Panc1 (cell line): ENCODE measurements at regions not wholly inside any gene's neighbourhood (a gene's known extent, or its start where the extent isn't known, plus 50 kb on each side); places are given as distances from the start of the nearest gene placed in this dataset.

Source experiments
- ATAC-seq: fragments of 200-7000 bp; cut with Tn5 transposase; 2 replicates; pipeline ENCODE4 v1.9.1; 2020; ENCODE audit warnings: mild to moderate bottlenecking, moderate library complexity
- BruUV-seq: library from RNA; stranded (reverse); fragments of 400-500 nt; replicated peaks from 2 replicates; lab custom pipeline; 2021; lab: Mats Ljungman, UMichigan
- CTCF ChIA-PET: fragments of 300-600 bp; sonication (Branson Sonifier 250); formaldehyde crosslinking; loops from one replicate; lab custom pipeline; 2022; ENCODE audit warnings: antibody characterized with exemption; lab: Charles Lee
- POLR2A ChIA-PET: fragments of 300-600 bp; sonication (Branson Sonifier 250); formaldehyde crosslinking; loops from one replicate; lab custom pipeline; 2022; ENCODE audit warnings: antibody characterized with exemption; lab: Charles Lee
- DNase-seq: peaks from one replicate; pipeline ENCODE4 v3.0.0-alpha.2; 2010; ENCODE audit warnings: low read depth, low spot score
- H3K27ac ChIP-seq: 2 replicates; pipeline ENCODE4 v1.5.1; 2011; ENCODE audit warnings: mild to moderate bottlenecking, low read length, inconsistent platforms
- H3K27me3 ChIP-seq: fragments of 200-500 bp; sonication (Bioruptor generic); 2 replicates; pipeline ENCODE4 v1.6.0; 2014; ENCODE audit warnings: low read length, inconsistent platforms; ENCODE audit not compliant: control insufficient read depth, insufficient read depth
- H3K36me3 ChIP-seq: fragments of 200-500 bp; sonication (Bioruptor generic); 2 replicates; pipeline ENCODE4 v1.5.1; 2014; ENCODE audit warnings: inconsistent platforms, mild to moderate bottlenecking, low read length, moderate library complexity; ENCODE audit not compliant: control insufficient read depth, insufficient read depth
- H3K4me1 ChIP-seq: 2 replicates; pipeline ENCODE4 v1.5.1; 2011; ENCODE audit warnings: inconsistent platforms, mild to moderate bottlenecking, low read length, moderate library complexity; ENCODE audit not compliant: control insufficient read depth, insufficient read depth
- H3K4me3 ChIP-seq, 2 experiments: 2 replicates each; pipeline ENCODE4 v1.5.1; 2011 to 2012; ENCODE audit warnings: low read depth in 2 of 2, low read length in 2 of 2, mild to moderate bottlenecking in 2 of 2, inconsistent platforms in 1 of 2, moderate library complexity in 1 of 2
- H3K9me3 ChIP-seq: fragments of 200-500 bp; sonication (Bioruptor generic); 2 replicates; pipeline ENCODE4 v1.5.1; 2014; ENCODE audit warnings: low read depth, mild to moderate bottlenecking, inconsistent platforms, low read length, moderate library complexity; ENCODE audit not compliant: control insufficient read depth, insufficient read depth
- POLR2AphosphoS5 ChIP-seq: IDR thresholded peaks from 2 replicates; pipeline ENCODE4 v1.6.1; 2012; ENCODE audit warnings: mild to moderate bottlenecking, low read depth, low read length, moderate library complexity
- REST ChIP-seq, 2 experiments: IDR thresholded peaks; 2 replicates each; pipeline ENCODE4 v1.6.1; 2011 to 2012; ENCODE audit warnings: low read depth in 2 of 2, control low read depth in 1 of 2, low read length in 1 of 2, mild to moderate bottlenecking in 1 of 2, moderate library complexity in 1 of 2; ENCODE audit not compliant: insufficient read depth in 1 of 2
- SIN3A ChIP-seq: IDR thresholded peaks from 2 replicates; pipeline ENCODE4 v1.6.1; 2012; ENCODE audit warnings: low read depth, mild to moderate bottlenecking, low read length, moderate library complexity, borderline replicate concordance; ENCODE audit not compliant: insufficient read depth
- TCF7L2 ChIP-seq: IDR thresholded peaks from 2 replicates; pipeline ENCODE4 v1.6.1; 2011; ENCODE audit warnings: mild to moderate bottlenecking, low read depth, low read length, inconsistent platforms
- in situ Hi-C: cut with HindIII; loops from 2 replicates; pipeline ENCODE4 v1.10.0; 2016; ENCODE audit warnings: low sequenced_read_pairs, low pct_unique_long_range_greater_than_20kb
- intact Hi-C: fragments of 100-400 bp; cut with micrococcal nuclease; formaldehyde crosslinking; loops from one replicate; pipeline ENCODE4 v1.10.0; 2022; ENCODE audit not compliant: unreplicated experiment
- TF ChIP-seq, protein P1 (sequence below): fragments of 450-650 bp; IDR thresholded peaks from 2 replicates; pipeline ENCODE4 v1.5.1; 2017; ENCODE audit warnings: mild to moderate bottlenecking

- in situ Hi-C loops = no loop called here
- no peaks in the 10 kb centered on the region for H3K9me3 ChIP-seq
- POLR2A ChIA-PET = no interaction called here
- TF ChIP-seq REST (IDR thresholded peaks at IDR 0.05; ENCODE audit: insufficient read depth in 1 of 2, low read depth in 2 of 2, low read length in 1 of 2) (no peak), TCF7L2 (no peak), SIN3A (no peak), POLR2AphosphoS5 (no peak)
- TF ChIP-seq, protein P1, sequence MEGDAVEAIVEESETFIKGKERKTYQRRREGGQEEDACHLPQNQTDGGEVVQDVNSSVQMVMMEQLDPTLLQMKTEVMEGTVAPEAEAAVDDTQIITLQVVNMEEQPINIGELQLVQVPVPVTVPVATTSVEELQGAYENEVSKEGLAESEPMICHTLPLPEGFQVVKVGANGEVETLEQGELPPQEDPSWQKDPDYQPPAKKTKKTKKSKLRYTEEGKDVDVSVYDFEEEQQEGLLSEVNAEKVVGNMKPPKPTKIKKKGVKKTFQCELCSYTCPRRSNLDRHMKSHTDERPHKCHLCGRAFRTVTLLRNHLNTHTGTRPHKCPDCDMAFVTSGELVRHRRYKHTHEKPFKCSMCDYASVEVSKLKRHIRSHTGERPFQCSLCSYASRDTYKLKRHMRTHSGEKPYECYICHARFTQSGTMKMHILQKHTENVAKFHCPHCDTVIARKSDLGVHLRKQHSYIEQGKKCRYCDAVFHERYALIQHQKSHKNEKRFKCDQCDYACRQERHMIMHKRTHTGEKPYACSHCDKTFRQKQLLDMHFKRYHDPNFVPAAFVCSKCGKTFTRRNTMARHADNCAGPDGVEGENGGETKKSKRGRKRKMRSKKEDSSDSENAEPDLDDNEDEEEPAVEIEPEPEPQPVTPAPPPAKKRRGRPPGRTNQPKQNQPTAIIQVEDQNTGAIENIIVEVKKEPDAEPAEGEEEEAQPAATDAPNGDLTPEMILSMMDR = no peak
- peak overlapping the region; percentile 90 for H3K27ac ChIP-seq
- H3K4me3 ChIP-seq = no peak overlapping the region
- intact Hi-C loops = no loop called here
- H3K4me1 ChIP-seq = peaks cover 40% of the 10 kb centered on the region
- no peaks in the 10 kb centered on the region for H3K27me3 ChIP-seq
- no TSS peak for BruUV-seq
- no peak for ATAC-seq
- CTCF ChIA-PET = no interaction called here
- H3K36me3 ChIP-seq = no peaks in the 10 kb centered on the region
- DNase-seq = no peak
Measured at GRCh38 chr2:55111230-55111569, 60.9 kb upstream of the RTN4 start.

DNA sequence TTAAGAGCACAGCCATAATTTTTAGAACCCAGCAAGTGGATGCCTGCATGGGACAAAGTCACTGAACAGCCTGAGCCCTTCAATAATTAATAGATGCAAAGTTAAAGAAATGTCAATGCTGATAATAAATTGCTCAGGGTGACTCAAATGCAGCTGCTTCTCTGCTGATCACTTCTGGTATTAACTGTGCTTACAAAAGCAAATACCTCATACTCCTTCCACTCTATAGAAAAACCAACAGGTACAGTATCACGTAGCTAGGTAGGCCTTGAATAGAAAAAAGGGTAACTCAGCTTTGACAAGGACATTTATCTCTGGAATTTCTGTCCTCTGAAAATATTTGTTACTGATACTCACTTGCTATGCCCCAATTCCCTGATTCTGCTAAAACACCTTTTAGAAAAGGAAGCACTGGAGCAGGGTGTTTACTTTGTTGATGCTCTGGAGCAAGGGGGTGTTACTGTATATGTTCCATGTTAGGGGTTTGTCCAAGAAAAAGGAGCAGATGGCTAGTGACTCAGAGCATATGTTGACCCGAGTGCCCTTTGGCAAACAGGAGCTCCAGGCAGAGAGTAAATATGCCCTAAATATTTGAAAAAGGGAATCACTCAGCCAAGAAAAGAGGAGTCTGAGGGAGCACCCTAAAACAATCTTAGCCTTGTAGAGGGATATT is 59.1 kb upstream of the RTN4 start:
- CTCF ChIA-PET = no interaction called here
- DNase-seq (no peak), ATAC-seq (peak; percentile 85)
- POLR2A ChIA-PET = interaction anchor here (0.6 to 1.3 kb wide), 2 partner anchors 59 to 255 kb away, joined by 3 to 4 read pairs; partner anchors contain the start of gene RTN4
- H3K4me1 ChIP-seq = peaks cover 43% of the 10 kb centered on the region
- H3K4me3 ChIP-seq = no peak overlapping the region; a peak in 1 of 4 replicates
- no peaks in the 10 kb centered on the region for H3K36me3 ChIP-seq
- H3K27me3 ChIP-seq = no peaks in the 10 kb centered on the region
- intact Hi-C loops = loop anchor here (5.0 kb wide), 1 partner anchor 57 kb away; the partner anchor contains the start of gene RTN4
- BruUV-seq = no TSS peak
- H3K9me3 ChIP-seq = no peaks in the 10 kb centered on the region
- in situ Hi-C loops = no loop called here
- H3K27ac ChIP-seq = peak overlapping the region; percentile 73
- no peak for TF ChIP-seq SIN3A
- peak; percentile 64 for TF ChIP-seq POLR2AphosphoS5
- TF ChIP-seq REST (IDR thresholded peaks at IDR 0.05; ENCODE audit: insufficient read depth in 1 of 2, low read depth in 2 of 2, low read length in 1 of 2) = peak in 1 of 2 experiments; percentile 25; a peak in 1 of 4 replicates
- TF ChIP-seq, protein P1 = no peak
- no peak for TF ChIP-seq TCF7L2
